ENCODE measurements at regions not wholly inside any gene's neighbourhood (a gene's known extent, or its start where the extent isn't known, plus 50 kb on each side); places are given as distances from the start of the nearest gene placed in this dataset.
A peak's percentile ranks its signal among the peaks of the same experiment; 100 is the strongest.

GRCh38 chr5:143664623-143665022 lies 147.3 kb upstream of the HMHB1 start:
- DNase-seq (ENCODE audit: low read depth in 2 of 2), result no peak

GRCh38 chr5:143663872-143664271 lies 148.1 kb upstream of the HMHB1 start:
- no peak for DNase-seq (ENCODE audit: low read depth in 2 of 2)

GRCh38 chr5:143662020-143662419 lies 149.9 kb upstream of the HMHB1 start:
- no peak for DNase-seq (ENCODE audit: low read depth in 2 of 2)

GRCh38 chr5:143660625-143661024 lies 151.3 kb upstream of the HMHB1 start:
- no peak for DNase-seq (ENCODE audit: low read depth in 2 of 2)

GRCh38 chr5:143659599-143660238 lies 152.2 kb upstream of the HMHB1 start:
- no peak for DNase-seq (ENCODE audit: low read depth in 2 of 2)

- no peak for DNase-seq (ENCODE audit: low read depth in 2 of 2)
These were observed 153.0 kb upstream of the HMHB1 start for GRCh38 chr5:143658956-143659355.

- no peak for DNase-seq (ENCODE audit: low read depth in 2 of 2)
These were observed 154.2 kb upstream of the HMHB1 start for GRCh38 chr5:143657647-143658285.

- no peak for DNase-seq (ENCODE audit: low read depth in 2 of 2)
These were observed 158.1 kb upstream of the HMHB1 start for GRCh38 chr5:143653766-143654282.

GRCh38 chr5:143653256-143653655 lies 158.7 kb upstream of the HMHB1 start:
- peak in 1 of 2 donors; percentile 4 for DNase-seq (ENCODE audit: low read depth in 2 of 2)

GRCh38 chr5:143652108-143652700 lies 159.8 kb upstream of the HMHB1 start:
- peak; percentile 17 to 32 for DNase-seq (ENCODE audit: low read depth in 2 of 2)

GRCh38 chr5:143649937-143650621 lies 161.9 kb upstream of the HMHB1 start:
- DNase-seq (ENCODE audit: low read depth in 2 of 2), result no peak

- no peak for DNase-seq (ENCODE audit: low read depth in 2 of 2)
These were observed 163.3 kb upstream of the HMHB1 start for GRCh38 chr5:143648696-143649095.

GRCh38 chr5:143646961-143647360 lies 165.0 kb upstream of the HMHB1 start:
- DNase-seq (ENCODE audit: low read depth in 2 of 2), result no peak

- no peak for DNase-seq (ENCODE audit: low read depth in 2 of 2)
These were observed 166.6 kb upstream of the HMHB1 start for GRCh38 chr5:143645356-143645755.

GRCh38 chr5:143644727-143645126 lies 167.2 kb upstream of the HMHB1 start:
- DNase-seq (ENCODE audit: low read depth in 2 of 2), result no peak

GRCh38 chr5:143642791-143643190 lies 169.2 kb upstream of the HMHB1 start:
- no peak for DNase-seq (ENCODE audit: low read depth in 2 of 2)

GRCh38 chr5:143641549-143642355 lies 170.2 kb upstream of the HMHB1 start:
- no peak for DNase-seq (ENCODE audit: low read depth in 2 of 2)

- no peak for DNase-seq (ENCODE audit: low read depth in 2 of 2)
These were observed 173.3 kb upstream of the HMHB1 start for GRCh38 chr5:143638654-143639053.

- DNase-seq (ENCODE audit: low read depth in 2 of 2), result no peak
These were observed 174.9 kb upstream of the HMHB1 start for GRCh38 chr5:143636931-143637528.

GRCh38 chr5:143635888-143636287 lies 176.1 kb upstream of the HMHB1 start:
- DNase-seq (ENCODE audit: low read depth in 2 of 2), result no peak

- no peak for DNase-seq (ENCODE audit: low read depth in 2 of 2)
These were observed 176.7 kb upstream of the HMHB1 start for GRCh38 chr5:143635146-143635752.
